ENCODE measurements at regions not wholly inside any gene's neighbourhood (a gene's known extent, or its start where the extent isn't known, plus 50 kb on each side); places are given as distances from the start of the nearest gene placed in this dataset.

- peaks cover 8% of the 10 kb centered on the region for H3K4me1 ChIP-seq (ENCODE audit: control insufficient read depth, insufficient read depth, low read length)
- H3K27ac ChIP-seq (ENCODE audit: low read depth, low read length), result no peak overlapping the region
- H3K27me3 ChIP-seq (ENCODE audit: control insufficient read depth, insufficient read depth, low read length), result no peaks in the 10 kb centered on the region
- H3K9me3 ChIP-seq (ENCODE audit: control insufficient read depth, insufficient read depth, low read length), result no peaks in the 10 kb centered on the region
- H3K9ac ChIP-seq (ENCODE audit: low read depth, low read length), result no peak overlapping the region
- no peak overlapping the region for H3K4me3 ChIP-seq (ENCODE audit: low read depth, low read length)
- no peaks in the 10 kb centered on the region for H3K36me3 ChIP-seq (ENCODE audit: control insufficient read depth, insufficient read depth, low read length)
Measured at GRCh38 chr3:70387889-70388288, 75.5 kb upstream of the MDFIC2 start.

GRCh38 chr3:70386846-70387245, 74.4 kb upstream of the MDFIC2 start:
- Histone ChIP-seq H3K36me3 (ENCODE audit: control insufficient read depth, insufficient read depth, low read length) (no peaks in the 10 kb centered on the region), H3K9me3 (ENCODE audit: control insufficient read depth, insufficient read depth, low read length) (no peaks in the 10 kb centered on the region), H3K9ac (ENCODE audit: low read depth, low read length) (no peak overlapping the region), H3K27me3 (ENCODE audit: control insufficient read depth, insufficient read depth, low read length) (no peaks in the 10 kb centered on the region), H3K4me1 (ENCODE audit: control insufficient read depth, insufficient read depth, low read length) (peaks cover 16% of the 10 kb centered on the region), H3K4me3 (ENCODE audit: low read depth, low read length) (no peak overlapping the region), H3K27ac (ENCODE audit: low read depth, low read length) (no peak overlapping the region)

DNA sequence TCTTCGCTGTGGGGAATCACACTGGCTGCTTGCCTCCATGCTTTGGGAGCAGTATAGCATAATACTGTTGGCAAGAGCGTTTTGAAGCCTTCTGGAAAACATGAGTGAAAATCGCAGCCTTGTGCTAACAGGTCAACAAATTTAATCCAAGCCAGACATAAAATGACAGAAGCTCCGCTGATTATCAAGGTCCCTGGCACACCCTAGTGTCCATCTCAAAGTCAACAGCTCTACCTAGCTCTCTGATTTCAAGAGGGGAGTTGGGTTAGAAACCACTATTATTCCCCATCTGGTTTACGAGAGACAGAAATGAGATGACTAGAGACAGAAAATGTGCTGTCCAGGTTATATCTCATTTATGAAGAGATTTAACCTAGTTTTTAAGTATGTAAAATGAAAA, 73.6 kb upstream of the MDFIC2 start:
- Histone ChIP-seq H3K27ac (ENCODE audit: low read depth, low read length) (no peak overlapping the region), H3K36me3 (ENCODE audit: control insufficient read depth, insufficient read depth, low read length) (no peaks in the 10 kb centered on the region), H3K4me1 (ENCODE audit: control insufficient read depth, insufficient read depth, low read length) (peaks cover 16% of the 10 kb centered on the region), H3K4me3 (ENCODE audit: low read depth, low read length) (no peak overlapping the region), H3K9ac (ENCODE audit: low read depth, low read length) (no peak overlapping the region), H3K27me3 (ENCODE audit: control insufficient read depth, insufficient read depth, low read length) (no peaks in the 10 kb centered on the region), H3K9me3 (ENCODE audit: control insufficient read depth, insufficient read depth, low read length) (no peaks in the 10 kb centered on the region)

DNA sequence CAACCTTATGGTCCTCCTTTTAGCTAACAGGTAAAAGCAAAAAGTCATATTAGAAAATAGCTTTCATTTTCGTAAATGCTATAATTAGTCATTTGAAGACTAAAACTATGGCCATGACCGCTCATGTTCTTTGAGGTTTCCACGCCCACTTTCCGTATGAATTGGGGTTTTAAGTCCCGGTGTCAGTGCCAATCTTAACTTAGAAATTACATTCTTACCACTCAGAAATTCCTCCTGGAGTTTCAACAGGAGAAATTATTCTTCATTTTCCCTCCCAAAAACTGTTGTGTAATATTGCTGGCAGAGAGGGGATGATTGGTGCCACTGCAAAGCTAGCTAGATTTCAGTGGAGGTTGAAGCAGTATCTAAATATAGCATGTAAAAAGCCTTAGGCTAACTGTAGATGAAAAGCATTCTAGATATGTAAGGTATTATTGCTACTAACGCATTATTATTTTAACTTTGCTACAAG, 71.0 kb upstream of the MDFIC2 start:
- Histone ChIP-seq H3K27ac (ENCODE audit: low read depth, low read length) (no peak overlapping the region), H3K9me3 (ENCODE audit: control insufficient read depth, insufficient read depth, low read length) (no peaks in the 10 kb centered on the region), H3K4me3 (ENCODE audit: low read depth, low read length) (no peak overlapping the region), H3K27me3 (ENCODE audit: control insufficient read depth, insufficient read depth, low read length) (no peaks in the 10 kb centered on the region), H3K36me3 (ENCODE audit: control insufficient read depth, insufficient read depth, low read length) (no peaks in the 10 kb centered on the region), H3K9ac (ENCODE audit: low read depth, low read length) (no peak overlapping the region), H3K4me1 (ENCODE audit: control insufficient read depth, insufficient read depth, low read length) (peaks cover 16% of the 10 kb centered on the region)

GRCh38 chr3:70374179-70374578, 61.7 kb upstream of the MDFIC2 start:
- no peaks in the 10 kb centered on the region for H3K27me3 ChIP-seq (ENCODE audit: control insufficient read depth, insufficient read depth, low read length)
- H3K27ac ChIP-seq (ENCODE audit: low read depth, low read length), result no peak overlapping the region
- no peaks in the 10 kb centered on the region for H3K36me3 ChIP-seq (ENCODE audit: control insufficient read depth, insufficient read depth, low read length)
- H3K4me1 ChIP-seq (ENCODE audit: control insufficient read depth, insufficient read depth, low read length), result no peaks in the 10 kb centered on the region
- no peak overlapping the region for H3K9ac ChIP-seq (ENCODE audit: low read depth, low read length)
- H3K4me3 ChIP-seq (ENCODE audit: low read depth, low read length), result no peak overlapping the region
- H3K9me3 ChIP-seq (ENCODE audit: control insufficient read depth, insufficient read depth, low read length), result no peaks in the 10 kb centered on the region
